Mammary epithelial cell (primary cell): ENCODE measurements at regions not wholly inside any gene's neighbourhood (a gene's known extent, or its start where the extent isn't known, plus 50 kb on each side); places are given as distances from the start of the nearest gene placed in this dataset.

ENCODE experiments used
- CTCF ChIP-seq, 2 donors: IDR thresholded peaks in 1 of 2; conservative IDR thresholded peaks in 1 of 2; 2 replicates each; pipeline ENCODE4 v1.5.1; 2011 to 2012; ENCODE audit warnings: inconsistent platforms in 2 of 2, low read length in 2 of 2, mild to moderate bottlenecking in 2 of 2, control low read depth in 1 of 2, low read depth in 1 of 2; ENCODE audit not compliant: insufficient read depth in 1 of 2; ENCODE audit errors: extremely low read depth in 1 of 2
- EZH2 ChIP-seq: IDR thresholded peaks from 2 replicates; pipeline ENCODE4 v1.6.1; 2012; ENCODE audit warnings: low read length, inconsistent platforms, borderline replicate concordance

- TF ChIP-seq CTCF (conservative IDR thresholded peaks at IDR 0.05 in 1 of 2, IDR thresholded peaks at IDR 0.05 in 1 of 2; ENCODE audit: extremely low read depth in 1 of 2, insufficient read depth in 1 of 2, low read depth in 1 of 2, low read length in 2 of 2), result no peak
- no peak for TF ChIP-seq EZH2
These were observed 76.0 kb downstream of the ING2 start for GRCh38 chr4:183580849-183581248.
